Frontal cortex (tissue), 3 donors: ENCODE measurements at regions not wholly inside any gene's neighbourhood (a gene's known extent, or its start where the extent isn't known, plus 50 kb on each side); places are given as distances from the start of the nearest gene placed in this dataset.

Experiments
- DNase-seq, 2 donors: peaks; one replicate each; pipeline ENCODE4 v3.0.0; 2012; ENCODE audit warnings: low spot score in 2 of 2
- FAIRE-seq: peaks from 2 replicates; lab custom pipeline; 2012; peaks lifted over from hg19 to GRCh38; lab: Jason Lieb, UNC
- donor health status: control.
- donor health status: control.
- donor health status: control.

GRCh38 chr18:41706301-41706700 is 248.7 kb upstream of the PIK3C3 start:
- FAIRE-seq (no peak), DNase-seq (no peak)

GRCh38 chr18:41703744-41704530 is 251.1 kb upstream of the PIK3C3 start:
- no peak for DNase-seq

GRCh38 chr18:41700416-41700815 is 254.6 kb upstream of the PIK3C3 start:
- no peak for DNase-seq
- FAIRE-seq = no peak

More at GRCh38 chr18:41703744-41704530, 251.1 kb upstream of the PIK3C3 start:
- no peak for FAIRE-seq

- FAIRE-seq (no peak), DNase-seq (no peak)
These were observed 259.6 kb upstream of the PIK3C3 start for GRCh38 chr18:41695441-41695840.

GRCh38 chr18:41693008-41693407 is 262.0 kb upstream of the PIK3C3 start:
- DNase-seq (no peak), FAIRE-seq (no peak)

GRCh38 chr18:41690332-41691127 is 264.5 kb upstream of the PIK3C3 start:
- DNase-seq (no peak), FAIRE-seq (no peak)

GRCh38 chr18:41687138-41687537 is 267.9 kb upstream of the PIK3C3 start:
- DNase-seq (no peak), FAIRE-seq (no peak)

- DNase-seq (no peak), FAIRE-seq (no peak)
These were observed 273.7 kb upstream of the PIK3C3 start for GRCh38 chr18:41681138-41681880.

GRCh38 chr18:41674506-41674905 is 280.5 kb upstream of the PIK3C3 start:
- DNase-seq = no peak
- no peak for FAIRE-seq

- FAIRE-seq = no peak
These were observed 288.8 kb upstream of the PIK3C3 start for GRCh38 chr18:41666231-41666630.

GRCh38 chr18:41665210-41665609 is 289.8 kb upstream of the PIK3C3 start:
- DNase-seq (no peak), FAIRE-seq (no peak)

More at GRCh38 chr18:41666231-41666630, 288.8 kb upstream of the PIK3C3 start:
- no peak for DNase-seq

GRCh38 chr18:41660654-41661053 is 294.4 kb upstream of the PIK3C3 start:
- no peak for FAIRE-seq
- DNase-seq = no peak

- FAIRE-seq = no peak
- DNase-seq = no peak
These were observed 295.4 kb upstream of the PIK3C3 start for GRCh38 chr18:41659438-41660130.

GRCh38 chr18:41657189-41657588 is 297.8 kb upstream of the PIK3C3 start:
- DNase-seq = no peak
- no peak for FAIRE-seq

- FAIRE-seq (no peak), DNase-seq (no peak)
These were observed 300.0 kb upstream of the PIK3C3 start for GRCh38 chr18:41655074-41655473.

- no peak for DNase-seq
- no peak for FAIRE-seq
These were observed 307.1 kb upstream of the PIK3C3 start for GRCh38 chr18:41647914-41648313.

- DNase-seq = no peak
- no peak for FAIRE-seq
These were observed 308.0 kb upstream of the PIK3C3 start for GRCh38 chr18:41646915-41647620.

- no peak for FAIRE-seq
- DNase-seq = no peak
These were observed 309.3 kb upstream of the PIK3C3 start for GRCh38 chr18:41645589-41646360.

GRCh38 chr18:41644466-41644865 is 310.6 kb upstream of the PIK3C3 start:
- FAIRE-seq (no peak), DNase-seq (no peak)
